K562 (cell line): ENCODE measurements at regions not wholly inside any gene's neighbourhood (a gene's known extent, or its start where the extent isn't known, plus 50 kb on each side); places are given as distances from the start of the nearest gene placed in this dataset.

Experiments
- ATAC-seq: fragments of 200-7000 bp; cut with Tn5 transposase; 3 replicates; pipeline ENCODE4 v1.9.1; 2020; ENCODE audit warnings: moderate library complexity
- BruUV-seq: library from RNA; stranded (reverse); fragments of 400-500 nt; replicated peaks from 2 replicates; lab custom pipeline; 2021; lab: Mats Ljungman, UMichigan
- CTCF ChIA-PET: fragments of 300-600 bp; formaldehyde crosslinking; extraction: SDS; loops from one replicate; lab custom pipeline; 2021; ENCODE audit warnings: low intra/inter-chr PET ratio; lab: Yijun Ruan, JAX
- POLR2A ChIA-PET: fragments of 300-600, 350-650 bp; sonication (Branson Sonifier 250); formaldehyde crosslinking; extraction: SDS; loops from one replicate; lab custom pipeline; 2021; ENCODE audit warnings: antibody characterized with exemption, inconsistent platforms; lab: Yijun Ruan, JAX
- DNase-seq, 4 experiments: peaks; one replicate each; pipeline versions ENCODE4 v3.0.0 to v3.0.0-alpha.2; 2011 to 2018; ENCODE audit warnings: low spot score in 3 of 4, mixed read lengths in 3 of 4; ENCODE audit errors: extremely low read depth in 1 of 4
- FAIRE-seq: peaks from 2 replicates; lab custom pipeline; 2011; peaks lifted over from hg19 to GRCh38; lab: Jason Lieb, UNC
- H2AFZ ChIP-seq: 2 replicates; pipeline ENCODE4 v1.6.0; 2011; ENCODE audit warnings: low read depth, low read length, control low read depth, inconsistent platforms
- H3K27ac ChIP-seq: fragments of 200-600 bp; 3 replicates; pipeline ENCODE4 v1.8.0; 2011; ENCODE audit warnings: low read depth, mild to moderate bottlenecking, control low read depth, inconsistent platforms, low read length, moderate library complexity, mixed read lengths; ENCODE audit errors: extremely low read depth
- H3K27me3 ChIP-seq, 2 experiments: fragments of 300-600 bp in 1 of 2; 2 replicates in 1 of 2; 3 replicates in 1 of 2; pipeline versions ENCODE4 v1.6.0 to v1.8.0; 2011; ENCODE audit warnings: inconsistent platforms in 2 of 2, low read length in 2 of 2, mild to moderate bottlenecking in 1 of 2, mixed read lengths in 1 of 2, moderate library complexity in 1 of 2; ENCODE audit not compliant: control insufficient read depth in 2 of 2, insufficient read depth in 2 of 2
- H3K36me3 ChIP-seq: fragments of 300-600 bp; 3 replicates; pipeline ENCODE4 v1.8.0; 2011; ENCODE audit warnings: mild to moderate bottlenecking, low read length, inconsistent platforms; ENCODE audit not compliant: control insufficient read depth, insufficient read depth
- H3K4me1 ChIP-seq, 2 experiments: fragments of 200-600 bp in 1 of 2; replicated peaks in 1 of 2; 2 replicates in 1 of 2; 3 replicates in 1 of 2; pipeline versions ENCODE4 v1.5.1 to v1.8.0; 2011; ENCODE audit warnings: inconsistent platforms in 2 of 2, low read length in 2 of 2, mild to moderate bottlenecking in 1 of 2, mixed read lengths in 1 of 2, moderate library complexity in 1 of 2; ENCODE audit not compliant: control insufficient read depth in 2 of 2, insufficient read depth in 2 of 2
- H3K4me2 ChIP-seq: 2 replicates; pipeline ENCODE4 v1.6.1; 2011; ENCODE audit warnings: low read length, control low read depth, inconsistent platforms, mixed read lengths; ENCODE audit not compliant: insufficient read depth
- H3K4me3 ChIP-seq: fragments of 200-600 bp; sonication (generic), shearing (Covaris generic); 2 replicates; pipeline ENCODE4 v1.5.1; 2016; ENCODE audit warnings: control low read depth, inconsistent platforms
- H3K79me2 ChIP-seq: fragments of 200-600 bp; 3 replicates; pipeline ENCODE4 v1.8.0; 2011; ENCODE audit warnings: low read length, inconsistent platforms; ENCODE audit not compliant: control insufficient read depth, insufficient read depth
- H3K9ac ChIP-seq, 2 experiments: 2 replicates each; pipeline versions ENCODE4 v1.6.0 to v1.6.1; 2011; ENCODE audit warnings: low read depth in 2 of 2, low read length in 2 of 2, control low read depth in 1 of 2, inconsistent platforms in 1 of 2, mild to moderate bottlenecking in 1 of 2, mixed read lengths in 1 of 2; ENCODE audit not compliant: insufficient read depth in 1 of 2
- H3K9me1 ChIP-seq: one replicate; pipeline ENCODE4 v1.6.0; 2011; ENCODE audit warnings: inconsistent platforms, mild to moderate bottlenecking, low read length, moderate library complexity; ENCODE audit not compliant: control insufficient read depth, insufficient read depth
- H3K9me3 ChIP-seq: replicated peaks from 2 replicates; pipeline ENCODE4 v1.5.1; 2011; ENCODE audit warnings: low read depth, low read length, inconsistent platforms; ENCODE audit not compliant: control insufficient read depth, insufficient read depth
- H4K20me1 ChIP-seq: replicated peaks from 2 replicates; pipeline ENCODE4 v1.6.1; 2011; ENCODE audit warnings: low read length, inconsistent platforms, mixed read lengths; ENCODE audit not compliant: control insufficient read depth, insufficient read depth
- BACH1 ChIP-seq: fragments of 200-800 bp; sonication (Bioruptor generic); IDR thresholded peaks from 2 replicates; pipeline ENCODE4 v1.6.1; 2016; ENCODE audit warnings: missing genetic modification characterization, missing compliant biosample characterization
- BRF2 ChIP-seq: IDR thresholded peaks from 3 replicates; pipeline ENCODE4 v1.6.1; 2011; ENCODE audit warnings: borderline replicate concordance, mild to moderate bottlenecking; ENCODE audit not compliant: insufficient read length, insufficient read depth
- ERF ChIP-seq: fragments of 450-650 bp; formaldehyde crosslinking; IDR thresholded peaks from 2 replicates; pipeline ENCODE4 v1.4.0; 2020; ENCODE audit warnings: mild to moderate bottlenecking, mixed read lengths
- GABPB1 ChIP-seq: sonication (generic); formaldehyde crosslinking; IDR thresholded peaks from 2 replicates; pipeline ENCODE4 v1.8.0; 2022; ENCODE audit warnings: mild to moderate bottlenecking, missing genetic modification reagents
- NR2C1 ChIP-seq, 2 experiments: fragments of 450-650 bp; IDR thresholded peaks; 2 replicates each; pipeline ENCODE4 v1.6.1; 2017; ENCODE audit warnings: mild to moderate bottlenecking in 2 of 2, antibody characterized with exemption in 1 of 2, inconsistent platforms in 1 of 2, missing compliant biosample characterization in 1 of 2, missing genetic modification characterization in 1 of 2
- PHF21A ChIP-seq: fragments of 450-650 bp; IDR thresholded peaks from 2 replicates; pipeline ENCODE4 v1.6.1; 2017; ENCODE audit warnings: low read depth, borderline replicate concordance
- PURB ChIP-seq: sonication (generic); formaldehyde crosslinking; IDR thresholded peaks from 2 replicates; pipeline ENCODE4 v1.9.0; 2021; ENCODE audit warnings: low read depth, mild to moderate bottlenecking, missing genetic modification reagents
- SMAD1 ChIP-seq: fragments of 150-350 bp; IDR thresholded peaks from 2 replicates; pipeline ENCODE4 v1.6.1; 2014; ENCODE audit warnings: low read length, low read depth; ENCODE audit not compliant: partially characterized antibody
- SRSF3 ChIP-seq: fragments of 200-400 bp; formaldehyde crosslinking; IDR thresholded peaks from 2 replicates; pipeline ENCODE4 v1.6.1; 2016; ENCODE audit warnings: mild to moderate bottlenecking, low read length, moderate library complexity; ENCODE audit not compliant: insufficient read depth
- ZBTB49 ChIP-seq: sonication (generic); formaldehyde crosslinking; IDR thresholded peaks from 2 replicates; pipeline ENCODE4 v1.8.0; 2022; ENCODE audit warnings: missing genetic modification reagents, mild to moderate bottlenecking, borderline replicate concordance
- ZNF277 ChIP-seq: fragments of 250-450 bp; sonication (Bioruptor Pico); IDR thresholded peaks from 2 replicates; pipeline ENCODE4 v1.8.0; 2022; ENCODE audit warnings: inconsistent platforms, mild to moderate bottlenecking, moderate library complexity, borderline replicate concordance
- WGBS: fragments of 100-300 bp; shearing (Covaris generic); methylation state at CpG from one replicate; pipeline ENCODE4 v1.1.6; 2016; ENCODE audit warnings: low coverage, mixed read lengths; ENCODE audit not compliant: insufficient coverage; ENCODE audit errors: missing lambda C conversion rate; 5-methylcytosine and 5-hydroxymethylcytosine counted together
- in situ Hi-C: fragments of 300-500 bp; cut with MboI; formaldehyde crosslinking; loops from 4 replicates; pipeline ENCODE4 v1.15.0; 2018; ENCODE audit warnings: inconsistent platforms, mixed read lengths
- intact Hi-C: fragments of 100-400 bp; cut with micrococcal nuclease; formaldehyde crosslinking; loops from 2 replicates; pipeline ENCODE4 v1.14.2; 2022

- WGBS = 3% methylated on average over 6 of the region's 6 CpGs
- intact Hi-C loops (no loop called here), in situ Hi-C loops (no loop called here)
- ChIA-PET CTCF (no interaction called here), POLR2A (no interaction called here)
- no peak overlapping the region for H3K4me3 ChIP-seq
- H3K79me2 ChIP-seq = no peaks in the 10 kb centered on the region
- no peaks in the 10 kb centered on the region for H4K20me1 ChIP-seq
- FAIRE-seq (no peak), ATAC-seq (no peak), DNase-seq (no peak)
- H3K9me1 ChIP-seq = no peaks in the 10 kb centered on the region
- no peak overlapping the region for H3K27ac ChIP-seq
- no peaks in the 10 kb centered on the region for H3K4me1 ChIP-seq
- H3K36me3 ChIP-seq = no peaks in the 10 kb centered on the region
- no peak overlapping the region for H3K9ac ChIP-seq
- H3K27me3 ChIP-seq = no peaks in the 10 kb centered on the region; a peak in 1 of 5 replicates
- no peaks in the 10 kb centered on the region for H3K9me3 ChIP-seq
- no TSS peak for BruUV-seq
- H3K4me2 ChIP-seq = no peak overlapping the region
- no peak overlapping the region for H2AFZ ChIP-seq
- TF ChIP-seq GABPB1 (no peak), SMAD1 (no peak), PHF21A (no peak), BACH1 (tag) (no peak), ZBTB49 (CRISPR knock-in tag) (no peak), PURB (CRISPR knock-in tag) (no peak), NR2C1 (IDR thresholded peaks at IDR 0.05) (no peak), NR2C1 (tag; IDR thresholded peaks at IDR 0.05) (no peak), ERF (CRISPR knock-in tag) (no peak), BRF2 (no peak), ZNF277 (no peak), SRSF3 (no peak)
- TF ChIP-seq, all 486 proteins: peak for 0
These were observed 98.4 kb upstream of the GNAQ start for GRCh38 chr9:78130004-78130403.
